Naive thymus-derived CD4-positive, alpha-beta T cell (primary cell): ENCODE measurements at regions not wholly inside any gene's neighbourhood (a gene's known extent, or its start where the extent isn't known, plus 50 kb on each side); places are given as distances from the start of the nearest gene placed in this dataset.

Experiments used
- ATAC-seq: fragments of 150-1000 bp; cut with Tn5 transposase; 2 replicates; pipeline ENCODE4 v1.10.0; 2021; ENCODE audit warnings: mild to moderate bottlenecking, moderate library complexity
- CTCF ChIA-PET: fragments of 350-600 bp; sonication (Branson Sonifier 250); formaldehyde crosslinking; loops from one replicate; lab custom pipeline; 2021; ENCODE audit warnings: antibody characterized with exemption; lab: Charles Lee
- POLR2A ChIA-PET: fragments of 350-600 bp; sonication (Branson Sonifier 250); formaldehyde crosslinking; loops from one replicate; lab custom pipeline; 2021; ENCODE audit warnings: antibody characterized with exemption, inconsistent platforms; lab: Charles Lee
- DNase-seq, 9 donors: peaks; one replicate each; pipeline versions ENCODE4 v3.0.0 to v3.0.0-alpha.2; 2020 to 2022; ENCODE audit warnings: mixed read lengths in 1 of 9
- H3K27ac ChIP-seq: one replicate; pipeline ENCODE4 v1.7.0; 2013; ENCODE audit warnings: mild to moderate bottlenecking, low read depth, low read length, moderate library complexity
- H3K27me3 ChIP-seq, 2 donors: one replicate each; pipeline ENCODE4 v1.7.0; 2013; ENCODE audit warnings: low read length in 2 of 2, mild to moderate bottlenecking in 2 of 2, moderate library complexity in 2 of 2; ENCODE audit not compliant: control insufficient read depth in 2 of 2, insufficient read depth in 2 of 2
- H3K36me3 ChIP-seq, 3 experiments: 1 replicate in 2 of 3; 2 replicates in 1 of 3; pipeline ENCODE4 v1.7.0; 2013; ENCODE audit warnings: low read length in 3 of 3, mild to moderate bottlenecking in 3 of 3, moderate library complexity in 1 of 3; ENCODE audit not compliant: insufficient read depth in 3 of 3, control insufficient read depth in 2 of 3
- H3K4me1 ChIP-seq, 2 donors: one replicate each; pipeline ENCODE4 v1.7.0; 2013; ENCODE audit warnings: low read length in 2 of 2, mild to moderate bottlenecking in 2 of 2, moderate library complexity in 1 of 2; ENCODE audit not compliant: control insufficient read depth in 2 of 2, insufficient read depth in 2 of 2
- H3K4me3 ChIP-seq: 2 replicates; pipeline ENCODE4 v1.7.0; 2013; ENCODE audit warnings: mild to moderate bottlenecking, low read length
- H3K9me3 ChIP-seq, 3 experiments: 1 replicate in 2 of 3; 2 replicates in 1 of 3; pipeline ENCODE4 v1.7.0; 2013; ENCODE audit warnings: low read length in 3 of 3; ENCODE audit not compliant: control insufficient read depth in 2 of 3
- H3K27ac Mint-ChIP-seq, 9 donors: one replicate each; pipeline ENCODE4 v1.8.0; 2020 to 2022; ENCODE audit warnings: mixed read lengths in 9 of 9, mild to moderate bottlenecking in 8 of 9, moderate library complexity in 5 of 9, inconsistent platforms in 2 of 9
- H3K27me3 Mint-ChIP-seq, 5 donors: one replicate each; pipeline ENCODE4 v1.8.0; 2021 to 2022; ENCODE audit warnings: mixed read lengths in 5 of 5, mild to moderate bottlenecking in 1 of 5
- H3K36me3 Mint-ChIP-seq, 5 donors: one replicate each; pipeline ENCODE4 v1.8.0; 2020 to 2022; ENCODE audit warnings: mixed read lengths in 5 of 5, mild to moderate bottlenecking in 3 of 5, inconsistent platforms in 1 of 5
- H3K4me1 Mint-ChIP-seq, 7 donors: one replicate each; pipeline ENCODE4 v1.8.0; 2020 to 2022; ENCODE audit warnings: mixed read lengths in 7 of 7, mild to moderate bottlenecking in 3 of 7, inconsistent platforms in 1 of 7
- H3K4me3 Mint-ChIP-seq, 10 donors: one replicate each; pipeline ENCODE4 v1.8.0; 2020 to 2022; ENCODE audit warnings: mild to moderate bottlenecking in 10 of 10, mixed read lengths in 10 of 10, moderate library complexity in 6 of 10, inconsistent platforms in 2 of 10
- H3K9me3 Mint-ChIP-seq, 11 donors: one replicate each; pipeline ENCODE4 v1.8.0; 2020 to 2022; ENCODE audit warnings: mixed read lengths in 11 of 11, mild to moderate bottlenecking in 4 of 11, inconsistent platforms in 1 of 11, moderate library complexity in 1 of 11
- intact Hi-C, 2 donors: fragments of 100-400 bp; cut with micrococcal nuclease; formaldehyde crosslinking; loops; one replicate each; pipeline ENCODE4 v1.15.1; 2023

DNA sequence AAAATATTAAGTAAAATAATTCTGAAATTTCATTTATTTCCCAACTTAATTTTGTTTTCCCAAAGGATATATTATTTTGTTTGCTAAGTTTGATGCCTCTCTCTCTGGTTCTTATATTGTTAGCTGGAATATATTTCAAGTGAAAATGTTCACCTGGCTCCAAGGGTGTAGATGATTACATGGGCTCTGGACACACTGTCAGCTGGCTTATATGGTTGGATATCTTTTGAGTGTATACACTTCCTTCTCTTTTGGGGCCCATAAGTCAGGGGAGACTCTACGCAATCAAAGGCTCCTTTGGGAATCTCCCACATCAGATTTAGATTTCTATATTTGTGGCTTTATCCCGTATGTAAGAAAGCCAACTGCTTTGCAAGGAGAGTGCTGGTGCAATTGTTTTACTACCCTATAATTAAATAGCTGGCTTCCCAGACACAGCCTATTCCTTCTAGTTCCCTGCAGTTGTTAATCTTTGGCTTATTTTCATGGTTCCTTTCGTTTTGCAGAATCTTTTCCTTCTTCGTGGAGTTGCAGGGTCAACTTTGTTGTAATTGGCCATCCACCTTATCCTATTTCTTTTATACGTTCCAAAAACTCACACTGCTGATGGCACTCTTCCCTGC lies 225.7 kb downstream of the DPH6 start:
- Mint-ChIP-seq H3K27me3 (no peaks in the 10 kb centered on the region), H3K36me3 (peaks cover 0 to 7% (median 5%) of the 10 kb centered on the region in 5 donors), H3K27ac (no peak overlapping the region), H3K4me3 (no peak overlapping the region), H3K9me3 (peaks cover 0 to 13% (median 0%) of the 10 kb centered on the region in 11 donors), H3K4me1 (no peaks in the 10 kb centered on the region)
- peaks cover 0 to 4% (median 0%) of the 10 kb centered on the region in 3 experiments for H3K36me3 ChIP-seq
- H3K4me1 ChIP-seq = no peaks in the 10 kb centered on the region
- no peaks in the 10 kb centered on the region for H3K27me3 ChIP-seq
- H3K27ac ChIP-seq = no peak overlapping the region
- H3K4me3 ChIP-seq = no peak overlapping the region
- no peaks in the 10 kb centered on the region for H3K9me3 ChIP-seq
- ATAC-seq (no peak), DNase-seq (no peak)
- POLR2A ChIA-PET = no interaction called here
- CTCF ChIA-PET = no interaction called here
- intact Hi-C loops = no loop called here

DNA sequence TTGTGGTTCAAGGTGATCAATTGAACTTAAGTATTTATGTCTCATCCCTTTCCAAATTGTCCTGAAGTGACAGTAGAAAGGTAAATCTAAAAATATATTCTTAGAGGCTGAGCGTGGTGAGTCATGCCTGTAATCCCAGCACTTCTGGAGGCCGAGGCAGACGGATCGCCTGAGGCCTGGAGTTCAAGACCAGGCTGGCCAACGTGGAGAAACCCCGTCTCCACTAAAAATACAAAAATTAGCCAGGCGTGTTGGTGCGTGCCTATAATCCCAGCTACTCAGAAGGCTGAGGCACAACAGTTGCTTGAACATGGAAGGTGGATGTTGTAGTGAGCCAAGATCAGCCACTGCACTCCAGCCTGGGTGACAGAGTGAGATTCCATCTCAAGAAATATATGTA lies 226.6 kb downstream of the DPH6 start:
- Mint-ChIP-seq H3K27me3 (no peaks in the 10 kb centered on the region), H3K4me3 (no peak overlapping the region), H3K36me3 (peaks cover 0 to 15% (median 13%) of the 10 kb centered on the region in 5 donors), H3K27ac (no peak overlapping the region), H3K4me1 (no peaks in the 10 kb centered on the region), H3K9me3 (peaks cover 0 to 13% (median 0%) of the 10 kb centered on the region in 11 donors)
- intact Hi-C loops = no loop called here
- Histone ChIP-seq H3K4me1 (no peaks in the 10 kb centered on the region), H3K27ac (no peak overlapping the region), H3K36me3 (peaks cover 0 to 4% (median 0%) of the 10 kb centered on the region in 3 experiments), H3K27me3 (no peaks in the 10 kb centered on the region), H3K4me3 (no peak overlapping the region), H3K9me3 (no peaks in the 10 kb centered on the region)
- DNase-seq = no peak
- ChIA-PET POLR2A (no interaction called here), CTCF (no interaction called here)
- ATAC-seq = no peak

DNA sequence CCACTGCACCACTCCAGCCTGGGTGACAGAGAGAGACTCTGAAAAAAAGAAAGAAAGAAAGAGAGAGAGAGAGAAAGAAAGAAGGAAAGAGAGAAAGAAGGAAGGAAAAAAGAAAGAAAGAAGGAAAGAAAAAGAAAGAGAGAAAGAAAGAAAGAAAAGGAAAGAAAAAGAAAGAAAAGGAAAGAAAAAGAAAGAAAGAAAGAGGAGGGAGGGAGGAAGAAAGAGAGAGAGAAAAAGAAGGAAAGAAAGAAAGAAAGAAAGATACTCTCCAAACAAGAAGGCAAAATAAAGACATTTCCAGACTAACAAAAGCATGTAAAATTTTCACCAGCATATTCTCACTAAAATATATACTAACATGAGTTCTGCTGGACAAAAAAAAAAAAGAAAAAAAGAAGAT lies 228.7 kb downstream of the DPH6 start:
- Histone ChIP-seq H3K36me3 (peaks cover 0 to 4% (median 0%) of the 10 kb centered on the region in 3 experiments), H3K4me3 (no peak overlapping the region), H3K27ac (no peak overlapping the region), H3K4me1 (no peaks in the 10 kb centered on the region), H3K9me3 (no peaks in the 10 kb centered on the region), H3K27me3 (no peaks in the 10 kb centered on the region)
- ChIA-PET CTCF (no interaction called here), POLR2A (no interaction called here)
- Mint-ChIP-seq H3K4me3 (no peak overlapping the region), H3K27ac (no peak overlapping the region), H3K27me3 (no peaks in the 10 kb centered on the region), H3K4me1 (no peaks in the 10 kb centered on the region), H3K36me3 (peaks cover 0 to 19% (median 17%) of the 10 kb centered on the region in 5 donors), H3K9me3 (peaks cover 0 to 13% (median 0%) of the 10 kb centered on the region in 11 donors)
- no peak for DNase-seq
- intact Hi-C loops = no loop called here
- no peak for ATAC-seq

DNA sequence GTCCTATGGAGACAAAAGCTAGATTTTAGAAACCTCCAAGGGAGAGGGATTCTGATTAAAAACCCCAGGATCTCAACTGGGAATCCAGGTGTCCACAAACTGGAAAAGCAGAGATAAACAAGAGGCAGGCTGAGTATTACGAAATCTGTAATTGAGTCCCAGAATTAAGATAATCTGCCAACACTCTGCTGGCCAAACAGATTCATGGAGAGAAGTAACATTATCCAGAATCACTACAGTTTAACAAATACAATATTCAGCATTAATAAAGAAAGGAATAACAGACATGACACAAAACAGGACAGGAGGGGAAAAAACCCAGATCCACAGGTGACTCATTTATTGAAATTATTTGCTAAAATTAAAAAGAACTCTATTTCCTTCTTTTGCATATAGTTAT lies 227.2 kb upstream of the NANOGP8 start:
- Mint-ChIP-seq H3K4me3 (no peak overlapping the region), H3K27ac (no peak overlapping the region), H3K36me3 (peaks cover 0 to 21% (median 17%) of the 10 kb centered on the region in 5 donors), H3K9me3 (peaks cover 0 to 13% (median 0%) of the 10 kb centered on the region in 11 donors), H3K27me3 (no peaks in the 10 kb centered on the region), H3K4me1 (no peaks in the 10 kb centered on the region)
- ATAC-seq (no peak), DNase-seq (no peak)
- Histone ChIP-seq H3K27me3 (no peaks in the 10 kb centered on the region), H3K27ac (no peak overlapping the region), H3K36me3 (peaks cover 0 to 4% (median 0%) of the 10 kb centered on the region in 3 experiments), H3K9me3 (no peaks in the 10 kb centered on the region), H3K4me3 (no peak overlapping the region), H3K4me1 (no peaks in the 10 kb centered on the region)
- CTCF ChIA-PET = no interaction called here
- intact Hi-C loops = no loop called here
- POLR2A ChIA-PET = no interaction called here

DNA sequence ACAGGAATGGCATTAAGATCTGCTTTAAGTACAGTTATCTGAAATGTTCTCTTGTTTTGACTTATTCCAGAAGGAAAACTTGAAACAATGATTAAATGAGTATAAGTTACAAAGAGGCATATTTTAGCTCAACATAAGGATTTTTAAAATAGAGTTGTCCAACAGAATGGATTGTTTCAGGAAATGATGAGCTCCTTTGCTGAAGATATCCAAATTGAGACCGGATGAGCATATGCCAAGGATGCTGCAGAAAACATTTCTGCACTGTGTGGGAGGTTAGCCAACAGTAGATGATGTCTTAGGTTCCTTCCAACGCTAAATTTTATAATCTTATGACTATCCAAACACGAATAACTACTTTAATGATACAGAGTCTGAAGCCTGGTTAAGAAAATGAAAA lies 226.5 kb upstream of the NANOGP8 start:
- Histone ChIP-seq H3K9me3 (no peaks in the 10 kb centered on the region), H3K4me1 (no peaks in the 10 kb centered on the region), H3K27ac (no peak overlapping the region), H3K4me3 (no peak overlapping the region), H3K36me3 (peaks cover 0 to 4% (median 0%) of the 10 kb centered on the region in 3 experiments), H3K27me3 (no peaks in the 10 kb centered on the region)
- H3K27me3 Mint-ChIP-seq = no peaks in the 10 kb centered on the region
- peaks cover 0 to 21% (median 17%) of the 10 kb centered on the region in 5 donors for H3K36me3 Mint-ChIP-seq
- no peak overlapping the region for H3K27ac Mint-ChIP-seq
- ChIA-PET POLR2A (no interaction called here), CTCF (no interaction called here)
- DNase-seq = no peak
- no peak overlapping the region for H3K4me3 Mint-ChIP-seq
- peaks cover 0 to 13% (median 0%) of the 10 kb centered on the region in 11 donors for H3K9me3 Mint-ChIP-seq
- H3K4me1 Mint-ChIP-seq = no peaks in the 10 kb centered on the region
- no peak for ATAC-seq
- intact Hi-C loops = no loop called here

DNA sequence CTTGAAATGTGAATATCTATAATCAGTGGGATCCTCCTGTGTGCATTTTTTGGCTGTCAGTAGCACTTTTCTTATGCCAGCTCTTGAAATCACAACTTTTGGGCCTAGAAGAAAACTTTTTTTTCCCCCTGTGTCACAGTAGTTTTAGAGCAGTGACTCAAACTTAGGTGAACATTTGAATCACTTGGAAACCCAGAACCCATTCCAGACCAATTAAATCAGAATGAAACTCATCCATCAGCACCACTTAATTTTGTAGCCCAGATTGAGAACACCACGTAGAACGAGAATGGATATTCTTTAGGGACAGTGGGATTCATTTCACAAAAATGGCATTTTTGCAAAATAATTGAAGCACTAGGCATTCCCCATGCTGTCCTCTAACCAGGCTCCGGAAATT lies 224.8 kb upstream of the NANOGP8 start:
- Mint-ChIP-seq H3K27me3 (no peaks in the 10 kb centered on the region), H3K4me3 (no peak overlapping the region), H3K9me3 (peaks cover 0 to under 1% (median 0%) of the 10 kb centered on the region in 11 donors), H3K4me1 (no peaks in the 10 kb centered on the region), H3K36me3 (peaks cover 0 to 14% (median 8%) of the 10 kb centered on the region in 5 donors), H3K27ac (peak overlapping the region in 1 of 9 donors; percentile 34)
- POLR2A ChIA-PET = no interaction called here
- Histone ChIP-seq H3K27me3 (no peaks in the 10 kb centered on the region), H3K9me3 (no peaks in the 10 kb centered on the region), H3K27ac (no peak overlapping the region), H3K4me3 (no peak overlapping the region), H3K4me1 (no peaks in the 10 kb centered on the region), H3K36me3 (no peaks in the 10 kb centered on the region)
- DNase-seq (no peak), ATAC-seq (no peak)
- intact Hi-C loops = no loop called here
- CTCF ChIA-PET = no interaction called here

DNA sequence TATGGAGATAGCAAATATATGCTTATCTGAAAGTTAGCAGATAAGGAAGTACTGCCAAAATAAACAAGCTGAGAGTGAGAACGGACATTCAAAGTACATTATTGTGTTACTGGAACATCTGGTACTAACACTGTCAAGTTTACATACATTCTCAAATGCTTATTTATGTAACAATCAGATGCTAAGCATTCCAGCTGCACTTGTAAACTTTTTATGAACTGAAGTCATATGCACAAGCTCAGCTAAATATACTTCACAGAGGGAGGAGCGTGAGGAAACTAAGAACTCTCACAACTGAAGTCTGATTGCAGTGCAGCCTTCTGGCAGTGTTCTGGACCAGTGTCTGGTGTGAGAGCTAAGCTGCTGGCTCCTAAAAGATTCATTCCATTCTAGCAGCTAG lies 223.7 kb upstream of the NANOGP8 start:
- no peaks in the 10 kb centered on the region for H3K36me3 ChIP-seq
- intact Hi-C loops = no loop called here
- Mint-ChIP-seq H3K27me3 (no peaks in the 10 kb centered on the region), H3K9me3 (no peaks in the 10 kb centered on the region), H3K27ac (no peak overlapping the region), H3K4me1 (no peaks in the 10 kb centered on the region), H3K4me3 (no peak overlapping the region), H3K36me3 (peaks cover 0 to 7% (median 0%) of the 10 kb centered on the region in 5 donors)
- H3K27me3 ChIP-seq = no peaks in the 10 kb centered on the region
- H3K4me3 ChIP-seq = no peak overlapping the region
- ChIA-PET CTCF (interaction anchor here (0.7 kb wide), 1 partner anchor 22 kb away, joined by 3 read pairs; no protein-coding TSS in a partner anchor), POLR2A (no interaction called here)
- no peak overlapping the region for H3K27ac ChIP-seq
- no peaks in the 10 kb centered on the region for H3K9me3 ChIP-seq
- H3K4me1 ChIP-seq = no peaks in the 10 kb centered on the region
- ATAC-seq (no peak), DNase-seq (no peak)
